SU-DHL-6 (cell line): ENCODE measurements at regions not wholly inside any gene's neighbourhood (a gene's known extent, or its start where the extent isn't known, plus 50 kb on each side); places are given as distances from the start of the nearest gene placed in this dataset.

Experiments used
- H2AFZ ChIP-seq: fragments of 200-600 bp; sonication (generic); 2 replicates; pipeline ENCODE4 v1.6.1; 2014; ENCODE audit warnings: low read depth, mild to moderate bottlenecking, moderate library complexity, mixed read lengths, antibody characterized with exemption, low read length; ENCODE audit not compliant: severe bottlenecking
- H3F3A ChIP-seq: fragments of 200-600 bp; shearing (Covaris generic); 2 replicates; pipeline ENCODE4 v1.6.0; 2016; ENCODE audit warnings: antibody characterized with exemption, mild to moderate bottlenecking; ENCODE audit not compliant: insufficient read depth
- H3K27ac ChIP-seq: fragments of 200-600 bp; sonication (generic); 2 replicates; pipeline ENCODE4 v1.5.1; 2016; ENCODE audit warnings: low read depth, mild to moderate bottlenecking, low read length, moderate library complexity, mixed read lengths
- H3K27me3 ChIP-seq: fragments of 200-600 bp; sonication (generic), shearing (Covaris generic); 2 replicates; pipeline ENCODE4 v1.6.0; 2014; ENCODE audit warnings: mild to moderate bottlenecking, low read length
- H3K36me3 ChIP-seq: fragments of 200-600 bp; sonication (generic); 2 replicates; pipeline ENCODE4 v1.6.1; 2014; ENCODE audit warnings: mild to moderate bottlenecking, low read length, mixed read lengths
- H3K4me2 ChIP-seq: fragments of 300-600, 200-600 bp; shearing (Covaris generic), sonication (generic); 2 replicates; pipeline ENCODE4 v1.6.0; 2014; ENCODE audit warnings: low read length, low read depth, mild to moderate bottlenecking; ENCODE audit not compliant: poor library complexity, severe bottlenecking
- H3K4me3 ChIP-seq: fragments of 200-600 bp; sonication (generic); 2 replicates; pipeline ENCODE4 v1.5.1; 2014; ENCODE audit warnings: antibody characterized with exemption, low read length, mild to moderate bottlenecking, mixed read lengths; ENCODE audit not compliant: insufficient read depth, poor library complexity, severe bottlenecking
- H3K79me2 ChIP-seq: fragments of 200-600 bp; sonication (generic); 2 replicates; pipeline ENCODE4 v1.6.1; 2014; ENCODE audit warnings: mild to moderate bottlenecking, low read length, moderate library complexity; ENCODE audit not compliant: insufficient read depth
- H3K9ac ChIP-seq: fragments of 200-600 bp; sonication (generic); 2 replicates; pipeline ENCODE4 v1.7.0; 2014; ENCODE audit warnings: mild to moderate bottlenecking, low read length
- H3K9me2 ChIP-seq: fragments of 200-600 bp; sonication (generic); replicated peaks from 2 replicates; pipeline ENCODE4 v1.6.1; 2014; ENCODE audit warnings: low read length; ENCODE audit not compliant: insufficient read depth
- H3K9me3 ChIP-seq: fragments of 200-600 bp; sonication (generic); 2 replicates; pipeline ENCODE4 v1.6.1; 2014; ENCODE audit warnings: low read length, mixed read lengths; ENCODE audit not compliant: insufficient read depth
- H4K20me1 ChIP-seq: fragments of 200-600 bp; sonication (generic); 2 replicates; pipeline ENCODE4 v1.6.1; 2014; ENCODE audit warnings: low read depth, mild to moderate bottlenecking, antibody characterized with exemption, low read length, moderate library complexity, mixed read lengths
- EZH2phosphoT487 ChIP-seq: fragments of 200-600 bp; sonication (generic), shearing (Covaris generic); conservative IDR thresholded peaks from 2 replicates; pipeline ENCODE4 v1.6.1; 2018; ENCODE audit warnings: mild to moderate bottlenecking, antibody characterized with exemption, low read length, moderate library complexity, mixed read lengths
- TF ChIP-seq, protein P1 (sequence below): fragments of 200-600 bp; sonication (generic); IDR thresholded peaks from one replicate; pipeline ENCODE4 v1.5.1; 2017; ENCODE audit warnings: antibody characterized with exemption, mild to moderate bottlenecking, low read length, moderate library complexity; ENCODE audit not compliant: insufficient read depth, poor library complexity, severe bottlenecking

DNA sequence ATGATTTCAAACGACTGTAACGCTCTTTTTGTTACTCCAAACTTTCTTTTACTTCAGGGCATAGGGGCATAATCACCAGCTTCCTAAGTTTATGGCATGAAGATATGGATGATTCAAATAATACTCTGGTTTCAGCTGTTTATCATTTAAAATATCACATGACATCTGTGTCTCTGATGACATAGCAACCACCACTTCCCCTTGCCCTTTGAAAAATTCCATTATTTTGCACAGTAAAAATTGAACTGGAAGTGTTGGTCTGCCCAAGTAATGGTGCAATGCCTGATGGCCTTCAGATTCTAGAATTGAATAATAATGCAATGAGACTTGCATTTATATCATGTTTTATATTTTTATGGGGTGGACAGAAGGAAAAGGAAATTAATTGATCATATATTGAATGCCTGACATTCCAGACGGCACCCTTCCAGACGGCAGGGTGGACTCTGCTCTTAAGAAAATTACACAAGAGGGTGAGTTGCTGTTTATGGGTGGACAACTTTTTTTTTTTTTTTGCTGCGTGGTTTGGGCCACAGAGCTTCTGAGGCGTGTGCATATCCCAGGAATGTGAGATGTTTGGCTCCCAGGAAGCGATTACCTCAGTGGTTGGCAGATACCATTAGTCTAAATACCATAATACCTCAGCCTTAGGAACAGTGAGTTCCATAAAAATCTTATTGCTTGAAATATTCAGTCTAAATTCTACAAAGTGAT is 101.7 kb upstream of the ZNF521 start:
- Histone ChIP-seq H3K9ac (no peak overlapping the region), H3K36me3 (no peaks in the 10 kb centered on the region), H3K4me2 (no peak overlapping the region), H2AFZ (no peak overlapping the region), H3K4me3 (no peak overlapping the region), H3F3A (no peaks in the 10 kb centered on the region), H3K9me2 (no peaks in the 10 kb centered on the region), H3K9me3 (no peaks in the 10 kb centered on the region), H3K79me2 (no peaks in the 10 kb centered on the region), H3K27ac (no peak overlapping the region), H4K20me1 (no peaks in the 10 kb centered on the region), H3K27me3 (no peaks in the 10 kb centered on the region)
- TF ChIP-seq EZH2phosphoT487: no peak
- TF ChIP-seq, protein P1, sequence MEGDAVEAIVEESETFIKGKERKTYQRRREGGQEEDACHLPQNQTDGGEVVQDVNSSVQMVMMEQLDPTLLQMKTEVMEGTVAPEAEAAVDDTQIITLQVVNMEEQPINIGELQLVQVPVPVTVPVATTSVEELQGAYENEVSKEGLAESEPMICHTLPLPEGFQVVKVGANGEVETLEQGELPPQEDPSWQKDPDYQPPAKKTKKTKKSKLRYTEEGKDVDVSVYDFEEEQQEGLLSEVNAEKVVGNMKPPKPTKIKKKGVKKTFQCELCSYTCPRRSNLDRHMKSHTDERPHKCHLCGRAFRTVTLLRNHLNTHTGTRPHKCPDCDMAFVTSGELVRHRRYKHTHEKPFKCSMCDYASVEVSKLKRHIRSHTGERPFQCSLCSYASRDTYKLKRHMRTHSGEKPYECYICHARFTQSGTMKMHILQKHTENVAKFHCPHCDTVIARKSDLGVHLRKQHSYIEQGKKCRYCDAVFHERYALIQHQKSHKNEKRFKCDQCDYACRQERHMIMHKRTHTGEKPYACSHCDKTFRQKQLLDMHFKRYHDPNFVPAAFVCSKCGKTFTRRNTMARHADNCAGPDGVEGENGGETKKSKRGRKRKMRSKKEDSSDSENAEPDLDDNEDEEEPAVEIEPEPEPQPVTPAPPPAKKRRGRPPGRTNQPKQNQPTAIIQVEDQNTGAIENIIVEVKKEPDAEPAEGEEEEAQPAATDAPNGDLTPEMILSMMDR: no peak

DNA sequence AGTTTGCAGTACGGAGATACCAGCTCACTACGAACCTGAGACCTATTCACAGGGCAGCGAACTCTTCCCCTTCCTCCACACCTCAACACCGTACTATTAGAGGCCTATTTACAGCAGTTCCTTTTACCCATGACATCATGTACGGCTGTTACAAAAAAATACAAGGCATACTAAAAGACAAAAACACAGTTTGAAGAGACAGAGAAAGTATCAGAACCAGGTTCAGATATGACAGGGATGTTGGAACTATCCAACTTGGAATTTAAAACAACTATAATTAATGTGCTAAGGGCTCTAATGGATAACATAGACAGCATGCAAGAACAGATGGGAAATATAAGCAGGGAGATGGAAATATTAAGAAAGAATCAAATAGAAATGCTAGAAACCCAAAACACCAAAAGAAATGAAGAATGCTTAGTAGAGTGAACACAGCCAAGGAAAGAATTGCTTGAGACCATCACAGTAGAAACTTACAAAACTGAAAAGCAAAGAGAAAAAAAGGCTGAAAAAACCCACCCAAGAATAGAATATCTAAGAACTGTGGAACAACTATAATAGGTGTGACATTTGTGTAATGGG is 99.2 kb upstream of the ZNF521 start:
- Histone ChIP-seq H3K9me3 (no peaks in the 10 kb centered on the region), H3K4me2 (no peak overlapping the region), H3K27ac (no peak overlapping the region), H3K36me3 (no peaks in the 10 kb centered on the region), H3F3A (no peaks in the 10 kb centered on the region), H3K9ac (no peak overlapping the region), H2AFZ (no peak overlapping the region), H3K27me3 (no peaks in the 10 kb centered on the region), H3K79me2 (no peaks in the 10 kb centered on the region), H3K9me2 (no peaks in the 10 kb centered on the region), H3K4me3 (no peak overlapping the region), H4K20me1 (no peaks in the 10 kb centered on the region)
- TF ChIP-seq, protein P1: no peak
- no peak for TF ChIP-seq EZH2phosphoT487

DNA sequence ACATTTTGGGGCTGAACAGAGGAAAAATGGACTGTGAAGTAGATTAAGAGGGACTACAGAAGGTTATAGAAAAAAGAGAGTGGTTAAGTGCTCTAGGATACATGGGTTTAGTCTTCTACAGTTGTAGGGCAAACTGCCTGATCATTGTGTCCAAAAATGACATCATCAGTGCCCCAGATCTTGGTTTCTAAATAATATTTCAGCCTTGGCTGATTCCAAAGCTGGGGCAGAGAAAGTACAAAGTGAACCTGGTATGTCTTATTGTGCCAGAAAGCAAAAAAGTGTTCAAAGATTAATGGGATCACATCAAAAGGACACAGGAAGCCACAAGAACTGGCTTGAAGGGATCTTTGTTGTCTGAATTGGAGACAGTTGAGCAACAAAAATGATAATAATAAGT is 97.1 kb upstream of the ZNF521 start:
- Histone ChIP-seq H3K9me2 (no peaks in the 10 kb centered on the region), H2AFZ (no peak overlapping the region), H3K4me3 (no peak overlapping the region), H3K4me2 (no peak overlapping the region), H3K9ac (no peak overlapping the region), H3K27ac (no peak overlapping the region), H4K20me1 (no peaks in the 10 kb centered on the region), H3K27me3 (no peaks in the 10 kb centered on the region), H3K36me3 (no peaks in the 10 kb centered on the region), H3F3A (no peaks in the 10 kb centered on the region), H3K9me3 (no peaks in the 10 kb centered on the region), H3K79me2 (no peaks in the 10 kb centered on the region)
- no peak for TF ChIP-seq EZH2phosphoT487

DNA sequence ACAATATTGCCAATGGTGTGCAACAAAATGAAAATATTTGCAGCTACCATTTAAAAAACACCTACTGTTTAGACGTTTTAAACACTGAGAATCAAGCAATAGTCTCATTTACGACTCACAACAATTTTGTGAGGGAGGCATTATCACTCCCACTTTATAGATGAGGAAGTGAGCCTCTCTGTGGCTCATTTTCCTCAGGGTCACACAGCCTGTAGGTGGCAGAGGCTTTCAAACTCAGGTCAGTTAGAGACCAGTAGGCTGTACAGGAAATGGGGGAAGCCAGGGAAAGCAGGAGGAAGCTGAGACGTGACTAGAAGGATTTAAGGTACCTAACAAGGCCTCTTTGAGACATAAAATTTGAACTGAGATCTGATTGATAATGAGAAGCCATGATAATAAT is 95.0 kb upstream of the ZNF521 start:
- Histone ChIP-seq H3K4me3 (no peak overlapping the region), H3K9me3 (no peaks in the 10 kb centered on the region), H3K9ac (no peak overlapping the region), H3K4me2 (no peak overlapping the region), H4K20me1 (no peaks in the 10 kb centered on the region), H3K79me2 (no peaks in the 10 kb centered on the region), H3K27me3 (no peaks in the 10 kb centered on the region), H3K27ac (no peak overlapping the region), H3K9me2 (no peaks in the 10 kb centered on the region), H2AFZ (peak overlapping the region; percentile 3), H3K36me3 (no peaks in the 10 kb centered on the region), H3F3A (no peaks in the 10 kb centered on the region)
- TF ChIP-seq, protein P1: peak; percentile 30
- no peak for TF ChIP-seq EZH2phosphoT487
